H9 (cell line): ENCODE measurements at regions not wholly inside any gene's neighbourhood (a gene's known extent, or its start where the extent isn't known, plus 50 kb on each side); places are given as distances from the start of the nearest gene placed in this dataset.

ENCODE experiments used
- DNase-seq: peaks from one replicate; pipeline ENCODE4 v3.0.0-alpha.2; 2017
- H2AFZ ChIP-seq: one replicate; pipeline ENCODE4 v1.6.1; 2013; ENCODE audit warnings: mild to moderate bottlenecking, low read length, control low read depth, moderate library complexity
- H2AK5ac ChIP-seq: 2 replicates; pipeline ENCODE4 v1.6.1; 2013; ENCODE audit warnings: low read length, control low read depth, mixed read lengths; ENCODE audit not compliant: insufficient read length
- H2BK120ac ChIP-seq: one replicate; pipeline ENCODE4 v1.6.1; 2013; ENCODE audit warnings: low read depth, mild to moderate bottlenecking, low read length, control low read depth, inconsistent platforms; ENCODE audit not compliant: poor library complexity, severe bottlenecking
- H2BK12ac ChIP-seq: 2 replicates; pipeline ENCODE4 v1.6.1; 2013; ENCODE audit warnings: low read length, control low read depth, mixed read lengths, low read depth; ENCODE audit not compliant: insufficient read length
- H2BK15ac ChIP-seq: 2 replicates; pipeline ENCODE4 v1.6.1; 2013; ENCODE audit warnings: low read depth, low read length, control low read depth
- H2BK20ac ChIP-seq: one replicate; pipeline ENCODE4 v1.6.1; 2013; ENCODE audit warnings: low read depth, mild to moderate bottlenecking, low read length, control low read depth, inconsistent platforms; ENCODE audit not compliant: poor library complexity, severe bottlenecking
- H2BK5ac ChIP-seq: 2 replicates; pipeline ENCODE4 v1.6.1; 2013; ENCODE audit warnings: low read length, control low read depth, mixed read lengths; ENCODE audit not compliant: insufficient read length
- H3K14ac ChIP-seq: 2 replicates; pipeline ENCODE4 v1.6.1; 2013; ENCODE audit warnings: low read length, control low read depth; ENCODE audit not compliant: insufficient read depth
- H3K18ac ChIP-seq: 2 replicates; pipeline ENCODE4 v1.6.1; 2013; ENCODE audit warnings: low read depth, mild to moderate bottlenecking, mixed read lengths, low read length, control low read depth; ENCODE audit not compliant: insufficient read length
- H3K23ac ChIP-seq: 2 replicates; pipeline ENCODE4 v1.6.1; 2013; ENCODE audit warnings: low read length, control low read depth, mixed read lengths, low read depth; ENCODE audit not compliant: insufficient read length
- H3K23me2 ChIP-seq: 2 replicates; pipeline ENCODE4 v1.6.1; 2013; ENCODE audit warnings: low read depth, mild to moderate bottlenecking, mixed read lengths, low read length, control low read depth; ENCODE audit not compliant: insufficient read length, poor library complexity, severe bottlenecking
- H3K27ac ChIP-seq: 2 replicates; pipeline ENCODE4 v1.5.1; 2013; ENCODE audit warnings: low read length, control low read depth, mixed read lengths, low read depth; ENCODE audit not compliant: insufficient read length
- H3K27me3 ChIP-seq: 2 replicates; pipeline ENCODE4 v1.6.1; 2013; ENCODE audit warnings: low read length, control low read depth, inconsistent platforms; ENCODE audit not compliant: insufficient read depth
- H3K4ac ChIP-seq: 2 replicates; pipeline ENCODE4 v1.6.1; 2013; ENCODE audit warnings: low read depth, mild to moderate bottlenecking, control low read depth, inconsistent platforms, low read length, moderate library complexity
- H3K4me1 ChIP-seq: 2 replicates; pipeline ENCODE4 v1.6.1; 2013; ENCODE audit warnings: low read length, control low read depth, inconsistent platforms; ENCODE audit not compliant: insufficient read depth
- H3K4me2 ChIP-seq: 2 replicates; pipeline ENCODE4 v1.6.1; 2013; ENCODE audit warnings: low read length, control low read depth, mixed read lengths; ENCODE audit not compliant: insufficient read length, insufficient read depth
- H3K56ac ChIP-seq: 2 replicates; pipeline ENCODE4 v1.6.1; 2013; ENCODE audit warnings: low read depth, mild to moderate bottlenecking, mixed read lengths, low read length, control low read depth; ENCODE audit not compliant: insufficient read length
- H3K79me1 ChIP-seq: 2 replicates; pipeline ENCODE4 v1.6.1; 2013; ENCODE audit warnings: low read depth, mild to moderate bottlenecking, moderate library complexity, low read length, control low read depth, inconsistent platforms; ENCODE audit not compliant: insufficient read depth, poor library complexity, severe bottlenecking
- H3K79me2 ChIP-seq: 2 replicates; pipeline ENCODE4 v1.6.1; 2013; ENCODE audit warnings: low read length, control low read depth, inconsistent platforms; ENCODE audit not compliant: insufficient read depth
- H3K9ac ChIP-seq: 2 replicates; pipeline ENCODE4 v1.6.1; 2013; ENCODE audit warnings: low read length, control low read depth, mixed read lengths; ENCODE audit not compliant: insufficient read length; ENCODE audit errors: extremely low read depth
- H3K9me3 ChIP-seq: one replicate; pipeline ENCODE4 v1.6.1; 2013; ENCODE audit warnings: low read depth, low read length, inconsistent platforms; ENCODE audit not compliant: control insufficient read depth
- H3T11ph ChIP-seq: one replicate; pipeline ENCODE4 v1.6.1; 2013; ENCODE audit warnings: mild to moderate bottlenecking, low read length, control low read depth, inconsistent platforms
- H4K20me1 ChIP-seq: one replicate; pipeline ENCODE4 v1.6.1; 2013; ENCODE audit not compliant: control insufficient read depth, insufficient read length, insufficient read depth
- H4K5ac ChIP-seq: 2 replicates; pipeline ENCODE4 v1.6.1; 2013; ENCODE audit warnings: low read depth, mild to moderate bottlenecking, mixed read lengths, low read length, control low read depth; ENCODE audit not compliant: insufficient read length
- H4K8ac ChIP-seq: replicated peaks from 2 replicates; pipeline ENCODE4 v1.6.1; 2013; ENCODE audit warnings: low read length, control low read depth, mixed read lengths, low read depth; ENCODE audit not compliant: insufficient read length
- H4K91ac ChIP-seq: 2 replicates; pipeline ENCODE4 v1.6.1; 2013; ENCODE audit warnings: low read depth, mild to moderate bottlenecking, moderate library complexity, mixed read lengths, low read length, control low read depth; ENCODE audit not compliant: insufficient read length
- H3K27ac Mint-ChIP-seq, 3 experiments: 2 replicates in 2 of 3; 3 replicates in 1 of 3; pipeline ENCODE4 v1.8.0; 2020 to 2021; ENCODE audit warnings: mixed read lengths in 3 of 3, mild to moderate bottlenecking in 1 of 3, moderate library complexity in 1 of 3
- H3K27me3 Mint-ChIP-seq: 2 replicates; pipeline ENCODE4 v1.8.0; 2021; ENCODE audit warnings: low read depth, mild to moderate bottlenecking, moderate library complexity, mixed read lengths
- H3K36me3 Mint-ChIP-seq, 3 experiments: 2 replicates in 2 of 3; 3 replicates in 1 of 3; pipeline ENCODE4 v1.8.0; 2020 to 2021; ENCODE audit warnings: low read depth in 3 of 3, mixed read lengths in 3 of 3; ENCODE audit not compliant: insufficient read depth in 1 of 3
- H3K4me1 Mint-ChIP-seq, 2 experiments: 2 replicates each; pipeline ENCODE4 v1.8.0; 2020; ENCODE audit warnings: mixed read lengths in 2 of 2
- H3K4me3 Mint-ChIP-seq, 2 experiments: 2 replicates in 1 of 2; 3 replicates in 1 of 2; pipeline ENCODE4 v1.8.0; 2020 to 2021; ENCODE audit warnings: mild to moderate bottlenecking in 2 of 2, mixed read lengths in 2 of 2, moderate library complexity in 1 of 2
- H3K9me3 Mint-ChIP-seq, 2 experiments: 2 replicates in 1 of 2; 3 replicates in 1 of 2; pipeline ENCODE4 v1.8.0; 2020; ENCODE audit warnings: mild to moderate bottlenecking in 2 of 2, mixed read lengths in 2 of 2, moderate library complexity in 1 of 2
- WGBS: extraction: QIAGEN DNeasy Blood & Tissue Kit; methylation state at CpG from one replicate; pipeline ENCODE4 v1.1.7; 2013; ENCODE audit warnings: missing lambda C conversion rate, low lambda C conversion rate, mixed read lengths; ENCODE audit not compliant: insufficient read length; ENCODE audit errors: extremely low coverage; 5-methylcytosine and 5-hydroxymethylcytosine counted together
- TF ChIP-seq, protein P1 (sequence below): fragments of 200-600 bp; sonication (generic); conservative IDR thresholded peaks from 3 replicates; pipeline ENCODE4 v1.8.0; 2021; ENCODE audit warnings: antibody characterized with exemption, mild to moderate bottlenecking

DNA sequence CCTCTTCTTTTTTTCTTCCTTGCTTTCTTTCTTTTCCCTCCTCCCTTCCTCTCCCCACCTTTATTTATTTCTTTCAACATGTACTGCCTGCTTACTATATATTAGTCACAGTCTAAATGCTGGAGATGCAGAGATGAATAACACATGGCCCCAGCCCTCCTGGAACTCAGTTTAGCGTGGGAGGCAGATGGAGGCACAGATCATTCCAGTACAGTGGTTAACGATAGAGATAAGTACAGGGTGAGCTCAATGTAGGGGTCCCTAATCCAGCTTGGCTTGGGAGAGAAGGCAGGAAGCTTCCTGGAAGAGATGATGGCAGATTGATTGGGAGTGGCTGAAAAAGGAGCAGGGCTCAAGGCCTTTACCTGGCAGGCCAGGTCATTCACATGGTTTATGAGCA, 55.6 kb upstream of the PPP2R5A start:
- H3K9me3 Mint-ChIP-seq, result no peaks in the 10 kb centered on the region; a peak in 1 of 5 replicates
- H3K27me3 Mint-ChIP-seq, result no peaks in the 10 kb centered on the region
- Histone ChIP-seq H3K23ac (no peak overlapping the region), H3K23me2 (no peaks in the 10 kb centered on the region), H2BK120ac (no peak overlapping the region), H2BK5ac (no peak overlapping the region), H2BK12ac (no peak overlapping the region), H3K56ac (no peak overlapping the region), H3K18ac (no peak overlapping the region), H3K9me3 (no peaks in the 10 kb centered on the region), H3K4me1 (no peaks in the 10 kb centered on the region), H2AFZ (no peak overlapping the region), H3K79me2 (no peaks in the 10 kb centered on the region), H2BK15ac (no peak overlapping the region), H4K91ac (no peak overlapping the region), H3K4ac (no peak overlapping the region), H3K9ac (no peak overlapping the region), H3K14ac (no peak overlapping the region), H2BK20ac (no peak overlapping the region), H3K79me1 (no peaks in the 10 kb centered on the region), H4K5ac (no peak overlapping the region), H3K4me2 (no peak overlapping the region), H3K27me3 (no peaks in the 10 kb centered on the region), H3K27ac (no peak overlapping the region), H4K20me1 (no peaks in the 10 kb centered on the region), H2AK5ac (no peak overlapping the region), H4K8ac (no peak overlapping the region), H3T11ph (no peak overlapping the region)
- no CpG with 5 or more reads among the region's 2 CpGs for WGBS
- TF ChIP-seq, protein P1, sequence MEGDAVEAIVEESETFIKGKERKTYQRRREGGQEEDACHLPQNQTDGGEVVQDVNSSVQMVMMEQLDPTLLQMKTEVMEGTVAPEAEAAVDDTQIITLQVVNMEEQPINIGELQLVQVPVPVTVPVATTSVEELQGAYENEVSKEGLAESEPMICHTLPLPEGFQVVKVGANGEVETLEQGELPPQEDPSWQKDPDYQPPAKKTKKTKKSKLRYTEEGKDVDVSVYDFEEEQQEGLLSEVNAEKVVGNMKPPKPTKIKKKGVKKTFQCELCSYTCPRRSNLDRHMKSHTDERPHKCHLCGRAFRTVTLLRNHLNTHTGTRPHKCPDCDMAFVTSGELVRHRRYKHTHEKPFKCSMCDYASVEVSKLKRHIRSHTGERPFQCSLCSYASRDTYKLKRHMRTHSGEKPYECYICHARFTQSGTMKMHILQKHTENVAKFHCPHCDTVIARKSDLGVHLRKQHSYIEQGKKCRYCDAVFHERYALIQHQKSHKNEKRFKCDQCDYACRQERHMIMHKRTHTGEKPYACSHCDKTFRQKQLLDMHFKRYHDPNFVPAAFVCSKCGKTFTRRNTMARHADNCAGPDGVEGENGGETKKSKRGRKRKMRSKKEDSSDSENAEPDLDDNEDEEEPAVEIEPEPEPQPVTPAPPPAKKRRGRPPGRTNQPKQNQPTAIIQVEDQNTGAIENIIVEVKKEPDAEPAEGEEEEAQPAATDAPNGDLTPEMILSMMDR, result no peak
- no peak overlapping the region for H3K4me3 Mint-ChIP-seq
- no peak overlapping the region for H3K27ac Mint-ChIP-seq
- H3K36me3 Mint-ChIP-seq, result no peaks in the 10 kb centered on the region
- DNase-seq, result no peak
- peaks cover 8 to 9% of the 10 kb centered on the region in 2 experiments; a peak in 3 of 4 replicates for H3K4me1 Mint-ChIP-seq
